BJ (cell line): ENCODE measurements at regions not wholly inside any gene's neighbourhood (a gene's known extent, or its start where the extent isn't known, plus 50 kb on each side); places are given as distances from the start of the nearest gene placed in this dataset.

ENCODE experiments used
- CTCF ChIA-PET: fragments of 350-600 bp; formaldehyde crosslinking; extraction: SDS; loops from one replicate; lab custom pipeline; 2021; ENCODE audit warnings: antibody characterized with exemption, inconsistent platforms; lab: Yijun Ruan, JAX
- POLR2A ChIA-PET: fragments of 300-600 bp; sonication (Branson Sonifier 250); formaldehyde crosslinking; extraction: SDS; loops from one replicate; lab custom pipeline; 2021; ENCODE audit warnings: antibody characterized with exemption; lab: Charles Lee
- DNase-seq: peaks from one replicate; pipeline ENCODE4 v3.0.0-alpha.2; 2011; ENCODE audit warnings: low read depth
- H3K27me3 ChIP-seq: 2 replicates; pipeline ENCODE4 v1.6.0; 2011; ENCODE audit warnings: low read length; ENCODE audit not compliant: control insufficient read depth, insufficient read depth
- H3K36me3 ChIP-seq: 2 replicates; pipeline ENCODE4 v1.5.1; 2011; ENCODE audit warnings: low read length; ENCODE audit not compliant: control insufficient read depth, insufficient read depth
- H3K4me3 ChIP-seq: 2 replicates; pipeline ENCODE4 v1.5.1; 2011; ENCODE audit warnings: low read depth, mild to moderate bottlenecking, control low read depth, low read length
- CTCF ChIP-seq: IDR thresholded peaks from 2 replicates; pipeline ENCODE4 v1.5.1; 2011; ENCODE audit warnings: low read depth, mild to moderate bottlenecking, control low read depth, inconsistent platforms, low read length, moderate library complexity; ENCODE audit not compliant: insufficient read depth

DNA sequence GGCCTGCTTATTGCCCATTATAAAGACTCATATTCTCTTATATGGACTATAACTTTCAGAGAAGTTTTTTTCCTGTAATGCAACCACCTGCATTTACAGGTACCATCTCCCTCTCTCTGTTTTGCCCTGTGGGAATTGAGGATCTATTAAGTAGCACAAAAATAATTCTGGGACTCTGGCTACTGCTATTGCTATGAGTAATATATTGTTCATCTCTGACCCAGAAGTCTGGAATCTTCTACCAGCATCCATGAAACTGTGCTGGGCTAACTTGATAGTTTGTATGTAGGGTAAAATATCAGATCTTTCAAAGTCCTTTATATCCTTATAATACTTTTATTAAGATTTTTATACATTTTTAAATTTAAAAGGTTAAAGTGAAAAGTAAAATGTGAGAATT, 607.2 kb downstream of the EFNA5 start:
- Histone ChIP-seq H3K36me3 (no peaks in the 10 kb centered on the region), H3K27me3 (no peaks in the 10 kb centered on the region), H3K4me3 (no peak overlapping the region)
- ChIA-PET CTCF (no interaction called here), POLR2A (no interaction called here)
- no peak for TF ChIP-seq CTCF
- no peak for DNase-seq

GRCh38 chr5:107058803-107059202, 611.9 kb downstream of the EFNA5 start:
- H3K4me3 ChIP-seq = no peak overlapping the region
- H3K36me3 ChIP-seq = no peaks in the 10 kb centered on the region
- ChIA-PET POLR2A (no interaction called here), CTCF (no interaction called here)
- H3K27me3 ChIP-seq = no peaks in the 10 kb centered on the region
- TF ChIP-seq CTCF = no peak
- no peak for DNase-seq

- no peak overlapping the region for H3K4me3 ChIP-seq
- CTCF ChIA-PET = no interaction called here
- POLR2A ChIA-PET = no interaction called here
- no peak for TF ChIP-seq CTCF
- H3K36me3 ChIP-seq = no peaks in the 10 kb centered on the region
- DNase-seq = no peak
- H3K27me3 ChIP-seq = no peaks in the 10 kb centered on the region
Measured at GRCh38 chr5:107058235-107058634, 612.5 kb downstream of the EFNA5 start.

GRCh38 chr5:107056278-107056677, 614.5 kb downstream of the EFNA5 start:
- H3K4me3 ChIP-seq = no peak overlapping the region
- ChIA-PET CTCF (interaction anchor here (0.6 kb wide), 1 partner anchor 1786 kb away, joined by 3 read pairs; no protein-coding TSS in a partner anchor), POLR2A (no interaction called here)
- no peak for TF ChIP-seq CTCF
- no peaks in the 10 kb centered on the region for H3K27me3 ChIP-seq
- H3K36me3 ChIP-seq = no peaks in the 10 kb centered on the region
- no peak for DNase-seq

DNA sequence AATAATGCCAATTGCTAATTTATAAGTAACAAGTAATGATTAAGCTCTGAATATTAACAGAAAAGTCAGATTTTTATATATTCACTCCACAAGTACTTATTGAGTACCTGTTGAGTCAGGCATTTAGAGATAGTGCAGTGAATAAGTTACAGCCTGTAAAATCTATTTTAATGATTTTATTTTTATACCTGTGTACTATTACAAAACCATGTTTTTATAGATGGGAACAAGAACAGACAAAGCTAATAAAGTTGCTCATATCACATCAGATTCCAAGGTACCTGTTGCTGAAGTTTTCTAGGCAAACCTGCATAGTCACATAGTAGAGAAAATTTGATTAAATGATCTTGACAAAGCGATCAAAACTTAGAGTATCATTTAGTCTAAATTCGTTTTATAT, 623.7 kb downstream of the EFNA5 start:
- no peak for TF ChIP-seq CTCF
- Histone ChIP-seq H3K27me3 (no peaks in the 10 kb centered on the region), H3K36me3 (no peaks in the 10 kb centered on the region), H3K4me3 (no peak overlapping the region)
- POLR2A ChIA-PET = no interaction called here
- CTCF ChIA-PET = no interaction called here
- no peak for DNase-seq
